ENCODE measurements at regions not wholly inside any gene's neighbourhood (a gene's known extent, or its start where the extent isn't known, plus 50 kb on each side); places are given as distances from the start of the nearest gene placed in this dataset.
"Not testable (repeated sequence)": the region's sequence is repeated elsewhere in the genome, so short reads cannot be mapped to it uniquely, and the experiment has no call there.

DNA sequence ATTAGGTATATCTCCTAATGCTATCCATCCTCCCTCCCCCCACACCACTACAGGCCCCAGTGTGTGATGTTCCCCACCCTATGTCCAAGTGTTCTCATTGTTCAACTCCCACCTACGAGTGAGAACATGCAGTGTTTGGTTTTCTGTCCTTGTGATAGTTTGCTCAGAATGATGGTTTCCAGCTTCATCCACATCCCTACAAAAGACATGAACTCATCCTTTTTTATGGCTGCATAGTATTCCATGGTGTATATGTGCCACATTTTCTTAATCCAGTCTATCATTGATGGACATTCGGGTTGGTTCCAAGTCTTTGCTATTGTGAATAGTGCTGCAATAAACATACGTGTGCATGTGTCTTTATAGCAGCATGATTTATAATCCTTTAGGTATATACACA, 53.8 kb upstream of the HIVEP2 start:
- not testable (repeated sequence) for DNase-seq (ENCODE audit: low read depth, low spot score)

DNA sequence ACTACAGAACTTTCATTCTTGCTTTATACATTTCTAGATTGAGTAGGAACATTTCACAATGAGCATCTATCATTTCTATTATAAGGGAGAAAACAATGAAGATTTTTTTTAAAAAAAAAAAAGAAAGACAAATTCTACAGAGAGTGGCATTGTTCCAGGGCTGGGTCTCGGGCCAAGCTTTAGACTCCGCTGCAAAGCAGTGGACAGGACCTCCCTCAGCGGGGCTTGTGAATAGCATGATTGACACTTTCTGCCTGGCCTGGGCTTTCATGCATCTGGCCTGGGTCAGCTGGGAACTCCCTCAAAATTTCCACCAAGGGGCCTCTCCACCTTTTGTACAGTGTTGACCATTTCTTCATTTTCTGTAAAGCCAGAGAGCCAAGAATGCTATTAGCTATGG, 55.8 kb upstream of the HIVEP2 start:
- DNase-seq (ENCODE audit: low read depth, low spot score) = peak; percentile 40

DNA sequence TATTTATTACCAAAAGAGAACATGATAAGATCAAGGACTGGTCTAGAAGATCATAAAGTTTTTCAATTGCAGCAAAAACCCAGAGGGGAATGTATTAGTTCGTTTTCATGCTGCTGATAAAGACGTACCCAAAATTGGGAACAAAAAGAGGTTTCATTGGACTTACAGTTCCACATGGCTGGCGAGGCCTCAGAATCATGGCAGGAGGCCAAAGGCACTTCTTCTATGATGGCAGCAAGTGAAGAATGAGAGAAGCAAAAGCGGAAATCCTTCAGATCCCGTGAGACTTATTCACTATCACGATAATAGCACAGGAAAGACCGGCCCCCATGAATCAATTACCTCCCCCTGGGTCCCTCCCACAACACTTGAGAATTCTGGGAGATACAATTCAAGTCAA, 57.7 kb upstream of the HIVEP2 start:
- DNase-seq (ENCODE audit: low read depth, low spot score) = no peak

DNA sequence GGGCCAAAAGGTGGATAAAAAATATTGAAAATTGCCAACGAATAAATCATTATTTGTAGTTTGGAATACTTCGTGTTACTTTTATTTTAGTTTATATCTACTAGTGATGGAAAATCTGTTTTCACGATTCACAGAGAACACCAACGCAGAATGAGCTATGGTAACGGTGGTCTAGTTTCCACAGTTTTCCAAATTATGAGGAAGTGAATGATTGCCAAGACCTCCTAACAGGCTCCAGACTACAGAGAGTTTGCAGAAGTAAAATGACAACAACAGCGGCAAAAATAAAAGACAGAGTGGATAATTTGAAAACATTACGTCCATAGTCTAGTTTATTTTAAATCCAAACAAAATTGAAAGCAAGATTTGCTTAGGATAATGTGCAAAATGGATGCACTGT, 57.0 kb upstream of the AIG1 start:
- DNase-seq (ENCODE audit: low read depth, low spot score) = no peak

DNA sequence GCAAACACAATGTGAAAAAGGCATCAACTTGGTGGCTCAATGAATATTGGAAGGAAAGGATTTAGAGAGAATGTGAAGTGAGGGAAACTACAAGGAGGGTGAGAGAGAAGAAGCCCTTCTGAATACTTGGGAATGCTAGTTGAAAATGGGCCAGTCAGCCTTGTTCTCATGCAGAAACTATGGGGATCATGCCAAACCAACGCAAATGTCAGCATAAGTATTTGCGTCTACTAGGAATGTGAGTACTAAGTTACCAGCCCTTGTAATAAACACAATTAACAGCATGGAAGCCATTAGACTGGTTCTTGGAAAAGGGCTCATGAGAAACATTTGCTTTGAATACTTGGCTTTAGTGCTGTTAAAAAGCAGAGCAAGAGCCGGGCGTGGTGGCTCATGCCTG, 54.9 kb upstream of the AIG1 start:
- peak; percentile 16 for DNase-seq (ENCODE audit: low read depth, low spot score)

DNA sequence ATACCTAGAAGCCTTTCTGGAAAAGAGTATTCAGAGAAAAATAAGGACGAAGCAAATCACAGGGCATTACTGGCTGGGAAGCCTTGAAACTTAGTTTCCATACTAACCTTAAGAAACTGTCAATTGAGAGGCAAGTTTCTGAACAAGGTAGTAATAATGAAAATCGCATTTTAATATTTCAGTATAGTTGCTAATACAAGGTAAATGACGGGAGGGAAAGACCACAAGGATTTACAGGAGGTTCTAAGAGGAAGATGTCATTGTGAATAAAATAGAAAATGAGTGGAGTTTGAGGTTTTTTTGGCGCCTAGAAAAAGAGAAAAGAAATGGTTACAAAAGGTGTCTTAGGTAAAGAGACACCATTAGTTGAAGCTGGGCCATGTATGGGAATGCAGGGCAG, 53.9 kb upstream of the AIG1 start:
- DNase-seq (ENCODE audit: low read depth, low spot score) = no peak

DNA sequence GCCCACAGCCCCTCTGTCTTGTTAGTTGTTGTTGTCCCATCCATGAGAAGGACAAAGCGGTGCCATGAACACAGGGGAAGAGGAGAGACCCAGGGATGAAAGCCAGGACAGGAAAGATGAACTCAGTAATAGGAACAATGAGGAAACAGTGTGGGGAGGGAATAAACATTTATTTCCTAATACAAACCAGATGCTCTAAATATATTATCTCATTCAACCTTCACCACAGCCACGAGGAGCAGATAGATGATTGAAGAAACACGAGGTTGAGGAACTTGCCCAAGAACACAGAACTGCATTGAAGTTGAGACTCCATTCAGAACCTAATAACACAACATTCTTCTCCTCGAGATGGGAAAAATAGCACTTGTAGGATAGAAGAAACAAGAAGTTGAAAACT, 53.0 kb upstream of the AIG1 start:
- no peak for DNase-seq (ENCODE audit: low read depth, low spot score)

DNA sequence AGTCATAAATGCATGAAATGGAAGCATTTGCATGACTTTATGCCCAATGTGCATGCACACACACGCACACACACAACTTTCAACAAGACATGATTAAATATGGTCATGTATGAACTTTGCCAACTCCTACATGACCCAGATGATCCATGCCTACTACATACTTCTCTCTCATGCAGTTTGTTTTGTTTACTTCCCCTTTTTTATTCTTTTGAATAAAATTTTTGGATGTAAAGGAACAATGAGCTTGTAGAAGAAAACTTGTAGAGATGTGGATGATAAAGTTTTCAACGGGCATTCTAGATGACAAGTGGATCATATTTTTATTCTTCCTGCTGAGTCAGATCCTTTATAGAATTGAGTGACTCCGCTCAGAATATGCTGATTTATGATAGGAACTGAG, 50.8 kb upstream of the AIG1 start:
- DNase-seq (ENCODE audit: low read depth, low spot score) = no peak
